GM12872 (cell line): ENCODE measurements at regions not wholly inside any gene's neighbourhood (a gene's known extent, or its start where the extent isn't known, plus 50 kb on each side); places are given as distances from the start of the nearest gene placed in this dataset.

ENCODE experiments used
- TF ChIP-seq, protein P1 (sequence below): IDR thresholded peaks from 3 replicates; pipeline ENCODE4 v1.5.1; 2011; ENCODE audit warnings: low read depth, mild to moderate bottlenecking, low read length, moderate library complexity; ENCODE audit not compliant: insufficient read depth

DNA sequence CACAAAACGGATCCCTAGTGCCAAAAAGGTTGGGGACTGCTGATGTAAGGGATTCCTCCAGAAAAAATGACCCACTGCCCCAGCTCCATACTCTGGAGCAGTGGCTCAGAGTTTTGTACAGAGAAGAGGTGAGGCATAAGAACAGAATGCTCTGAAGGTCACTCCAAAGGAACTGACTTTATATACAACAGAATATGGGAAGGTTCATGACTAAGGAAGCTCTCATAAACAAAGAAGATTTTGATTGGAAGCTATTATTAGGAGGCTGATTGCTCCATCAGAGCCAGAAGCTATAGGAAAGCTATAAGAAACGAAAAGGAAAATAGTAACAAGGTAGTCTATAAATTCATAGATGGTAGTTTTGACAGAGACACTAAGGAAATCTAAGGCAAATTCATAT is 203.1 kb downstream of the SLC7A11 start:
- TF ChIP-seq, protein P1, sequence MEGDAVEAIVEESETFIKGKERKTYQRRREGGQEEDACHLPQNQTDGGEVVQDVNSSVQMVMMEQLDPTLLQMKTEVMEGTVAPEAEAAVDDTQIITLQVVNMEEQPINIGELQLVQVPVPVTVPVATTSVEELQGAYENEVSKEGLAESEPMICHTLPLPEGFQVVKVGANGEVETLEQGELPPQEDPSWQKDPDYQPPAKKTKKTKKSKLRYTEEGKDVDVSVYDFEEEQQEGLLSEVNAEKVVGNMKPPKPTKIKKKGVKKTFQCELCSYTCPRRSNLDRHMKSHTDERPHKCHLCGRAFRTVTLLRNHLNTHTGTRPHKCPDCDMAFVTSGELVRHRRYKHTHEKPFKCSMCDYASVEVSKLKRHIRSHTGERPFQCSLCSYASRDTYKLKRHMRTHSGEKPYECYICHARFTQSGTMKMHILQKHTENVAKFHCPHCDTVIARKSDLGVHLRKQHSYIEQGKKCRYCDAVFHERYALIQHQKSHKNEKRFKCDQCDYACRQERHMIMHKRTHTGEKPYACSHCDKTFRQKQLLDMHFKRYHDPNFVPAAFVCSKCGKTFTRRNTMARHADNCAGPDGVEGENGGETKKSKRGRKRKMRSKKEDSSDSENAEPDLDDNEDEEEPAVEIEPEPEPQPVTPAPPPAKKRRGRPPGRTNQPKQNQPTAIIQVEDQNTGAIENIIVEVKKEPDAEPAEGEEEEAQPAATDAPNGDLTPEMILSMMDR = no peak

DNA sequence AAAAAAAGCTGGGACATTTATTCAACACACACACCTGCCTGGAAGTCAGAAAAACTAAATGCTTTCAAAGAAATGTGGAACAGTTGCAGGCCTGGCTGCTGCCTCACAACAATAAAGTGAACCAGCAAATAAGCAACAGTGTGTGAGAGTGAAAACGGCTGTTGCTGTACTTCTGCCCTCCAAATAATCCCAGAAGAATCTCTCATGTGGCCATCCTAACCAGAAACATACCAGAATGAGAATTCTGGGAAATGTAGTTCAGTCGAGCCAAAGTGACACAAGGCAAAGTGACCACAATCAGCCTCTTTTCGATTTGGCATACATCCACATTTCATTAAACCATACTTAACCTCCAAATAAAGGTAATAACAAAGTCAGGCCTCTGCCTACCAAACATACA is 204.5 kb downstream of the SLC7A11 start:
- TF ChIP-seq, protein P1 = no peak

DNA sequence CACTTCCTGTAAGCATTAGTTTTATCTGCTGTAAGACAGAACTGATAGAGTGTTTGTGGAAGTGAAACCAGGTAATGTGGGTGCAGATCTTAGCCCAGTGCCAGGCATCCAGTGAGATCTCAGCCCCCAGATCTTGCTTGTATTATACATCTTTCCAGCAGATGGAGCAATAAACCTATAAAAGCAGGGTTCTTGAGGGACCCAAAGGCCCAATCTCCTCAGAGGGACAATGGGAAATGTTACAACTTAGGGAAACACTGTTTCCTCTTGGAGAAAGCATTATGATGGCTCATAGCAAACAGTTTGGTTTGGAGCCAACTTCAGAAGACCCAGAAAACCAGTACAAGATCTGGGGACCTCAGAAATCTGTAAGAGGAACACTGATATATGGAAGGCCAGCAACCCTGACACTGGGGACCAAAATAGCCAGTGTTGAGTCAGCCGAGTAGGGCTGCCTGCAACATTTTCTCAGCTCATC is 206.3 kb downstream of the SLC7A11 start:
- TF ChIP-seq, protein P1 = peak; percentile 45; the same call in 2 of the 3 replicates

DNA sequence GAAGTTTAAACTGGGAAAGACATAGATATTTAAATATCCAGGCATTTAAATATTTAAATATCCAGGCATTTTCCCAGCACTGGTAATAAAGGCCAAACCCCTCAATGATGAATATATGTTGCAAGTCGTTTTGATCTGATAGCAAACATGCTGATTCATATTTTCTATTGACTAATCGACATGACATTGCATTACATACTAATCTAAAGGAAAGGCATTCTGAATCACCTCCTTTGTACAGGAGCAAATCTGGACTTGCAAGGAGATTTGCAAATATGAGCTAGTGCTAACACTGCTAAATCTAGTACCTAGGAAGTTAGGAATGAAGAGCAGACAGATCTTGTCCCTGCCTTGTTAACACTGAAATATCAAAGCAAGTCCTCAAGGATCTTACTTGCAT is 207.3 kb downstream of the SLC7A11 start:
- TF ChIP-seq, protein P1 = no peak

DNA sequence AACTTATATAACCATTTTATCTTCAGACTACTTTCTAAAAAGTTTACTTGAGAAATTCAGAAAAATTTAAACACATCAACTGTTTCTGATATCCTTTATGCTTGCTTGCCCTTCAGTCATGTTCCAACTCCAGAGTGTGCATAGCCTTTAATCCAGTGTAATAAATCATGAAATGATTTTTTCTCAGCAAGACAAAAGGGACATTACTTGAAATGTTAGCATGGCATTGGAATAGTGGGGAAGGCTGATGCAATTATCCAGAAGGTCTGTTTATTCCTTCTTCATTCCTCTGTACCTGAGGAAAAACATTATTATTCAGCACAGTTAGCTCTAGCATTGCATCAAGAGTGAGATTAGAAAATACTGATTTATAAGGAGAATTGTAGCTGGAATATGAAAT is 209.9 kb downstream of the SLC7A11 start:
- TF ChIP-seq, protein P1 = no peak

DNA sequence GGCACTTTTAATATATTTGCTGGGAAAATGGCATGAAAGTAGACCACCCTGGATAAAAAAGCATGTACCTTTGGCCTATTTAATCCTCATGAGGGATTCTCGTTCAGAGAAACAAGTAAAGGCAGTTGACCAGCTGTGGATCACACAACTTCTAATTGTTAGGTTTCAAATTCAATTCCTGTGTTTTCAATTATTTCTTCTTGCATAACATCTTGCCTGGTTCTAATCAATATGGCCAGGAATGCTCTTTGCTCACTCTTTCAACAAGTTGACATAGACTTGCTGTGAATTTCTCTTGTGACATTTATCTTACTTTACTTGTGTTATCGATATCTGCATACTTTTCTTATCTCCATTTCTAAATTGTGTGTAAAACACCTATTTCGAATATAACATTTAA is 211.8 kb downstream of the SLC7A11 start:
- TF ChIP-seq, protein P1 = no peak

DNA sequence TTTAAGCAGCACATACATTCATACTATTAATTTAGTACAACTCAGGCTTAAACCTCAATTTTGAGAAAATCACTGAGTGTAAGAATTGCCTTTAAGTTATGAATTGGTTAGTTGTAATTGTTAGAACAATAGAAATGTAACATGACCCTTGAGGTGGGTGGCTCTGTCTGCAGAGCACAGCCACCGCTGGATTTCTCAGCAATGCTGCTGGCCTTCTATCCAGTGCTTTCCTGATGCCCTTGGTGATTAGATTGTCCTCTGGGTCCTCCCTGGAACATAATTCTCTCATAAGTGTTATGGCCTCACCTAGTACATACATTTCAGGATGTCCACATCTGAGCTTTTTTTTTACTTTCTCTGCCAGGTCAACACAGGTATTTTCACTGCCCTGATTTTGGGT is 213.2 kb downstream of the SLC7A11 start:
- TF ChIP-seq, protein P1 = no peak
